ENCODE measurements at regions not wholly inside any gene's neighbourhood (a gene's known extent, or its start where the extent isn't known, plus 50 kb on each side); places are given as distances from the start of the nearest gene placed in this dataset.

GRCh38 chr4:11130195-11130970 lies 298.3 kb downstream of the HS3ST1 start:
- no peak for TF ChIP-seq POLR2A (IDR thresholded peaks at IDR 0.05)
- TF ChIP-seq CTCF (IDR thresholded peaks at IDR 0.05): no peak
